Endothelial cell of umbilical vein (primary cell): ENCODE measurements at regions not wholly inside any gene's neighbourhood (a gene's known extent, or its start where the extent isn't known, plus 50 kb on each side); places are given as distances from the start of the nearest gene placed in this dataset.

Experiments
- BruUV-seq: library from RNA; stranded (reverse); fragments of 400-500 nt; replicated peaks from 2 replicates; lab custom pipeline; 2021; lab: Mats Ljungman, UMichigan
- CTCF ChIA-PET: fragments of 300-600, 350-600 bp; sonication (Branson Sonifier 250); formaldehyde crosslinking; loops from one replicate; lab custom pipeline; 2021; ENCODE audit warnings: antibody characterized with exemption, inconsistent platforms; lab: Charles Lee
- POLR2A ChIA-PET: fragments of 300-600, 350-600 bp; sonication (Branson Sonifier 250); formaldehyde crosslinking; loops from one replicate; lab custom pipeline; 2021; ENCODE audit warnings: antibody characterized with exemption, inconsistent platforms; lab: Charles Lee
- DNase-seq: peaks from one replicate; pipeline ENCODE4 v3.0.0-alpha.2; 2011; ENCODE audit warnings: low read depth, low spot score
- FAIRE-seq: peaks from 2 replicates; lab custom pipeline; 2011; peaks lifted over from hg19 to GRCh38; lab: Jason Lieb, UNC
- H2AFZ ChIP-seq: 2 replicates; pipeline ENCODE4 v1.6.0; 2012; ENCODE audit warnings: low read depth, low read length, control low read depth, inconsistent platforms
- H3K27ac ChIP-seq: 2 replicates; pipeline ENCODE4 v1.5.1; 2011; ENCODE audit warnings: low read depth, mild to moderate bottlenecking, control low read depth, low read length, moderate library complexity; ENCODE audit not compliant: insufficient read depth
- H3K27me3 ChIP-seq, 2 experiments: 2 replicates each; pipeline versions ENCODE4 v1.6.0 to v1.6.1; 2011; ENCODE audit warnings: low read length in 2 of 2, mixed read lengths in 1 of 2; ENCODE audit not compliant: control insufficient read depth in 2 of 2, insufficient read depth in 2 of 2
- H3K36me3 ChIP-seq, 2 experiments: 2 replicates in 1 of 2; 3 replicates in 1 of 2; pipeline ENCODE4 v1.5.1; 2011; ENCODE audit warnings: low read length in 2 of 2, mild to moderate bottlenecking in 1 of 2, moderate library complexity in 1 of 2; ENCODE audit not compliant: control insufficient read depth in 2 of 2, insufficient read depth in 2 of 2; ENCODE audit errors: extremely low read depth in 1 of 2
- H3K4me1 ChIP-seq: 3 replicates; pipeline ENCODE4 v1.5.1; 2011; ENCODE audit warnings: mild to moderate bottlenecking, low read length; ENCODE audit not compliant: control insufficient read depth, insufficient read depth; ENCODE audit errors: extremely low read depth
- H3K4me2 ChIP-seq: 2 replicates; pipeline ENCODE4 v1.6.1; 2011; ENCODE audit warnings: low read length, control low read depth, mixed read lengths; ENCODE audit not compliant: insufficient read depth
- H3K4me3 ChIP-seq, 3 experiments: fragments of 200-600 bp in 1 of 3; sonication (generic), shearing (Covaris generic) in 1 of 3; replicated peaks in 1 of 3; 2 replicates each; pipeline ENCODE4 v1.5.1; 2011 to 2016; ENCODE audit warnings: control low read depth in 3 of 3, low read length in 3 of 3, mild to moderate bottlenecking in 2 of 3, inconsistent platforms in 1 of 3, low read depth in 1 of 3, moderate library complexity in 1 of 3; ENCODE audit not compliant: insufficient read depth in 1 of 3
- H3K79me2 ChIP-seq: 2 replicates; pipeline ENCODE4 v1.6.0; 2012; ENCODE audit warnings: low read length, inconsistent platforms; ENCODE audit not compliant: control insufficient read depth, insufficient read depth
- H3K9ac ChIP-seq: replicated peaks from 2 replicates; pipeline ENCODE3; 2011; ENCODE audit warnings: low read length, control low read depth; ENCODE audit not compliant: insufficient read depth; ENCODE audit errors: extremely low read depth
- H3K9me1 ChIP-seq: replicated peaks from 3 replicates; pipeline ENCODE4 v1.6.0; 2011; ENCODE audit warnings: mild to moderate bottlenecking, low read length; ENCODE audit not compliant: control insufficient read depth, insufficient read depth; ENCODE audit errors: extremely low read depth
- H3K9me3 ChIP-seq: replicated peaks from 2 replicates; pipeline ENCODE4 v1.5.1; 2012; ENCODE audit warnings: low read length, inconsistent platforms; ENCODE audit not compliant: control insufficient read depth, insufficient read depth
- H4K20me1 ChIP-seq: replicated peaks from 2 replicates; pipeline ENCODE3; 2011; ENCODE audit warnings: mild to moderate bottlenecking, low read length; ENCODE audit not compliant: control insufficient read depth, insufficient read depth; ENCODE audit errors: extremely low read depth
- CTCF ChIP-seq, 2 donors: IDR thresholded peaks; 1 replicate in 1 of 2; 2 replicates in 1 of 2; pipeline ENCODE4 v1.5.1; 2011; ENCODE audit warnings: low read length in 2 of 2, mild to moderate bottlenecking in 2 of 2, moderate library complexity in 2 of 2, control low read depth in 1 of 2, inconsistent platforms in 1 of 2, low read depth in 1 of 2; ENCODE audit not compliant: insufficient read depth in 1 of 2; ENCODE audit errors: extremely low read depth in 1 of 2
- EZH2 ChIP-seq: IDR thresholded peaks from 2 replicates; pipeline ENCODE4 v1.6.1; 2012; ENCODE audit warnings: borderline replicate concordance, low read depth, mild to moderate bottlenecking, moderate library complexity, low read length, inconsistent platforms; ENCODE audit not compliant: severe bottlenecking
- FOS ChIP-seq: IDR thresholded peaks from 2 replicates; pipeline ENCODE4 v1.6.1; 2011; ENCODE audit warnings: mild to moderate bottlenecking, low read length, moderate library complexity, borderline replicate concordance; ENCODE audit not compliant: insufficient read depth
- GATA2 ChIP-seq: IDR thresholded peaks from 2 replicates; pipeline ENCODE4 v1.7.0; 2011; ENCODE audit warnings: low read depth, mild to moderate bottlenecking, moderate library complexity, mixed read lengths, low read length; ENCODE audit not compliant: insufficient read length, insufficient read depth
- JUN ChIP-seq: IDR thresholded peaks from 2 replicates; pipeline ENCODE4 v1.6.1; 2011; ENCODE audit warnings: borderline replicate concordance, low read depth; ENCODE audit not compliant: insufficient read length, insufficient read depth
- MAX ChIP-seq: IDR thresholded peaks from 2 replicates; pipeline ENCODE4 v1.6.1; 2011; ENCODE audit not compliant: insufficient read depth, insufficient read length
- MYC ChIP-seq: IDR thresholded peaks from one replicate; pipeline ENCODE4 v1.6.1; 2011; ENCODE audit warnings: mild to moderate bottlenecking, low read depth, low read length
- POLR2A ChIP-seq: IDR thresholded peaks from 2 replicates; pipeline ENCODE4 v1.6.1; 2012; ENCODE audit warnings: low read depth, mild to moderate bottlenecking, control low read depth, low read length
- POLR2AphosphoS5 ChIP-seq: IDR thresholded peaks from 2 replicates; pipeline ENCODE4 v1.6.1; 2012; ENCODE audit warnings: low read depth, mild to moderate bottlenecking, control low read depth, low read length, moderate library complexity; ENCODE audit not compliant: insufficient read depth
- dilution Hi-C: fragments of 300-500 bp; cut with MboI; formaldehyde crosslinking; loops from one replicate; pipeline ENCODE4 v1.15.0; 2019; ENCODE audit warnings: low sequenced_read_pairs; ENCODE audit not compliant: extremely low pct_ligation_motif_present
- intact Hi-C: fragments of 100-400 bp; cut with micrococcal nuclease; formaldehyde crosslinking; loops from one replicate; pipeline ENCODE4 v1.10.0; 2022

- no peaks in the 10 kb centered on the region for H3K9me1 ChIP-seq
- H3K9me3 ChIP-seq, result no peaks in the 10 kb centered on the region
- TF ChIP-seq POLR2AphosphoS5 (no peak), MYC (no peak), EZH2 (no peak)
- peaks cover 4% of the 10 kb centered on the region for H3K4me1 ChIP-seq
- intact Hi-C loops, result loop anchor here (5.0 to 10.0 kb wide), 3 partner anchors 293 to 1424 kb away; partner anchors contain the start of gene CNR1
- peak overlapping the region; percentile 34 for H3K4me2 ChIP-seq
- H3K36me3 ChIP-seq, result no peaks in the 10 kb centered on the region
- dilution Hi-C loops, result no loop called here
- no peaks in the 10 kb centered on the region for H4K20me1 ChIP-seq
- BruUV-seq, result no TSS peak
- no peaks in the 10 kb centered on the region for H3K79me2 ChIP-seq
- no peaks in the 10 kb centered on the region for H3K27me3 ChIP-seq
- POLR2A ChIA-PET, result no interaction called here
- H2AFZ ChIP-seq, result peak overlapping the region; percentile 83
- no peak for DNase-seq
- FAIRE-seq, result no peak
- no peak overlapping the region for H3K9ac ChIP-seq
- CTCF ChIA-PET, result interaction anchor here (0.9 to 2.3 kb wide), 10 partner anchors 9 to 1413 kb away, joined by 3 to 28 read pairs (median 6); no protein-coding TSS in a partner anchor
- no peak overlapping the region for H3K4me3 ChIP-seq
- H3K27ac ChIP-seq, result peak overlapping the region; percentile 55
These were observed 325.2 kb upstream of the CNR1 start for GRCh38 chr6:88491266-88491880.

GRCh38 chr6:88490908-88491264 lies 324.7 kb upstream of the CNR1 start:
- peaks cover 4% of the 10 kb centered on the region for H3K4me1 ChIP-seq
- H3K79me2 ChIP-seq, result no peaks in the 10 kb centered on the region
- DNase-seq, result peak; percentile 70
- peak overlapping the region; percentile 55 for H3K27ac ChIP-seq
- H3K9me1 ChIP-seq, result no peaks in the 10 kb centered on the region
- no peak overlapping the region for H3K4me3 ChIP-seq
- POLR2A ChIA-PET, result no interaction called here
- H2AFZ ChIP-seq, result peak overlapping the region; percentile 83
- intact Hi-C loops (loop anchor here (5.0 to 10.0 kb wide), 3 partner anchors 294 to 1424 kb away; partner anchors contain the start of gene CNR1), dilution Hi-C loops (no loop called here)
- no TSS peak for BruUV-seq
- no peak overlapping the region for H3K9ac ChIP-seq
- H4K20me1 ChIP-seq, result no peaks in the 10 kb centered on the region
- FAIRE-seq, result peak; percentile 87
- TF ChIP-seq MYC, result no peak
- no peak for TF ChIP-seq CTCF (IDR thresholded peaks at IDR 0.05; ENCODE audit: extremely low read depth in 1 of 2, insufficient read depth in 1 of 2, low read depth in 1 of 2, low read length in 2 of 2)
- no peak for TF ChIP-seq EZH2
- no peak for TF ChIP-seq POLR2A
- no peak for TF ChIP-seq MAX
- no peak for TF ChIP-seq POLR2AphosphoS5
- no peak for TF ChIP-seq GATA2
- peak; percentile 79 for TF ChIP-seq FOS
- TF ChIP-seq JUN, result no peak
- CTCF ChIA-PET, result interaction anchor here (0.9 to 1.6 kb wide), 7 partner anchors 289 to 1412 kb away, joined by 3 to 9 read pairs (median 5); no protein-coding TSS in a partner anchor
- H3K27me3 ChIP-seq, result no peaks in the 10 kb centered on the region
- no peaks in the 10 kb centered on the region for H3K36me3 ChIP-seq
- H3K4me2 ChIP-seq, result peak overlapping the region; percentile 34
- H3K9me3 ChIP-seq, result no peaks in the 10 kb centered on the region
